ENCODE measurements at regions not wholly inside any gene's neighbourhood (a gene's known extent, or its start where the extent isn't known, plus 50 kb on each side); places are given as distances from the start of the nearest gene placed in this dataset.
"Not testable (repeated sequence)": the region's sequence is repeated elsewhere in the genome, so short reads cannot be mapped to it uniquely, and the experiment has no call there.

DNA sequence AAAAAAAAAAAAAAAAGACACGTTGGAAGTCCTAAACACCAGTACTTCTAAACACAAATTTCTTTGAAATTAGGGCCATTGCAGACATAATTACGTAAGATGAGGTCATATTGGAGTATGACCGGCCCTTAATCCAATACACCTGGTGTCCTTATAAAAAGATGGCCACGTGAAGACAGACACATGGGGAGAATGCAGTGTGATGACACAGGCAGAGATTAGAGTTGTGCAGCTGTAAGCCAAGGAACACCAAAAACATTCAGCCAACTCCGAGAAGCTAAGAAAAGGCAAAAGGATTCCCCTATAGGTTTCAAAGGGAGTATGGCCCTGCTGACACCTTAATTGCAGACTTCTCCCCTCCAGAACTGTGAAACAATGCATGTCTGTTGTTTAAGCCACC, 379.0 kb upstream of the PDZRN3 start:
- peaks cover 0 to 18% of the 10 kb centered on the region in 2 donors for H3K9me3 Mint-ChIP-seq
- no peaks in the 10 kb centered on the region for H3K36me3 Mint-ChIP-seq (ENCODE audit: insufficient read depth)
- H3K27me3 Mint-ChIP-seq, result no peaks in the 10 kb centered on the region
- no peak overlapping the region for H3K4me3 Mint-ChIP-seq
- no peak overlapping the region for H3K27ac Mint-ChIP-seq
- DNase-seq (no peak), ATAC-seq (replicated peaks) (no peak)
- H3K4me1 Mint-ChIP-seq (ENCODE audit: low read depth in 2 of 2), result no peaks in the 10 kb centered on the region

DNA sequence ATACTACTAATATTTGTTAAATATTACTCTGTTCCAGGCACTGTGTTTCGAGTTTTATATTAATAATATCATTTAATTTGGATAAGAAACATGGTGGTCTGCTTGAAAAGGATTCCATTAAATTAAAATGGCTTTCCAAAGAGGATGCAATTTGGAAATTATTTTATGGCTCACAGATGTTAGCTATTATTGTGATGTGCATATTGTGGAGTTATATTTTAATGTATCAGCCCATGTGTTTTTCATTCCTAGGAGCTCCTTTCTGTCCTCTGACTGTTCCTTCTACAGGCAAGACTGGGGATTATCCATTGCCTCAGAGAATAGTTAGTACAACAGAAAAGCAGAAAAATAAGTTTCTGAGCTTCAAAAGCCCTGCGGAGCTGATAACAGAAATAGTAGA, 376.7 kb upstream of the PDZRN3 start:
- Mint-ChIP-seq H3K27me3 (no peaks in the 10 kb centered on the region), H3K4me1 (ENCODE audit: low read depth in 2 of 2) (no peaks in the 10 kb centered on the region), H3K4me3 (no peak overlapping the region), H3K36me3 (ENCODE audit: insufficient read depth) (no peaks in the 10 kb centered on the region), H3K9me3 (peaks cover 0 to 18% of the 10 kb centered on the region in 2 donors), H3K27ac (no peak overlapping the region)
- DNase-seq, result no peak
- ATAC-seq (replicated peaks), result no peak

DNA sequence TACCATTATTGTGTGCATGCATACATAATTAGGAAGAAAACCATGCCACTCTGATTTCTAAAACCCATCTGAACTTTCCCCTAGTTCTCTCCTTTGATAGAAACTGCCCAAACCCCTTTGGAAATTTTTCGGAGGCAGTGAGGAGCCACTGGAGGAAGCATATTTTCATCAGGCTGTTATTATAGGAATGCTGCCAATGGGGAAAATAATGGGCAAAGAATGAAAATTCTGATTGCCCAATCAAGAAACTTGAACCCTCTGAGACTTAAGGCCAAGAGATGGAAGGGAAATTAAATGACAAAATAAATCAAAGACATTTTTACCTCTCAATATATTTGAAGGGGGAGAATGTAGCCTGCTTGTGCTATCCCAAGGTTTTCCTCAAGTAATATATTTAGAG, 376.0 kb upstream of the PDZRN3 start:
- H3K9me3 Mint-ChIP-seq, result peaks cover 0 to 11% of the 10 kb centered on the region in 2 donors
- H3K27me3 Mint-ChIP-seq, result no peaks in the 10 kb centered on the region
- ATAC-seq (replicated peaks) (no peak), DNase-seq (no peak)
- no peak overlapping the region for H3K4me3 Mint-ChIP-seq
- H3K36me3 Mint-ChIP-seq (ENCODE audit: insufficient read depth), result no peaks in the 10 kb centered on the region
- H3K27ac Mint-ChIP-seq, result no peak overlapping the region
- H3K4me1 Mint-ChIP-seq (ENCODE audit: low read depth in 2 of 2), result no peaks in the 10 kb centered on the region

DNA sequence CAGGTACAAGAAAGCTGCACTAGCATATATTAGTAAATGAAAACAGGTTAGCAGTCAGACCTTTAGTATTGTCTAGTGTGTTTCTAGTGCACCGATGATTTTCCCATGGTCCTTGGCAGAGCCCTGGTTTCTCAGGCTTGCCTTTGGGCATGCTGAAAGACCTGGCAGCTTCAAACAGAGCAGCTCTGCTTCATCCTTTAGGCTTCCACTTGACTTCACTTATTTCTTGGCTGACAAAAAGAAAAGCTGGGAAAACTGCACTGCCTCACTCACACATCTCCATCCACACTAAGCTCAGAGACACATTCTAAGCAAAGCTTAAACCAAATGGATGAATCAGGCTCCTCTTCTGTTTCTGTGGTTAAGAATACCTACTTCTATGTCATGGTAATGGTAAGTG, 374.8 kb upstream of the PDZRN3 start:
- H3K9me3 Mint-ChIP-seq, result peaks cover 0 to 12% of the 10 kb centered on the region in 2 donors
- no peaks in the 10 kb centered on the region for H3K27me3 Mint-ChIP-seq
- H3K36me3 Mint-ChIP-seq (ENCODE audit: insufficient read depth), result no peaks in the 10 kb centered on the region
- no peak overlapping the region for H3K4me3 Mint-ChIP-seq
- H3K27ac Mint-ChIP-seq, result no peak overlapping the region
- no peaks in the 10 kb centered on the region for H3K4me1 Mint-ChIP-seq (ENCODE audit: low read depth in 2 of 2)
- DNase-seq, result no peak
- no peak for ATAC-seq (replicated peaks)

DNA sequence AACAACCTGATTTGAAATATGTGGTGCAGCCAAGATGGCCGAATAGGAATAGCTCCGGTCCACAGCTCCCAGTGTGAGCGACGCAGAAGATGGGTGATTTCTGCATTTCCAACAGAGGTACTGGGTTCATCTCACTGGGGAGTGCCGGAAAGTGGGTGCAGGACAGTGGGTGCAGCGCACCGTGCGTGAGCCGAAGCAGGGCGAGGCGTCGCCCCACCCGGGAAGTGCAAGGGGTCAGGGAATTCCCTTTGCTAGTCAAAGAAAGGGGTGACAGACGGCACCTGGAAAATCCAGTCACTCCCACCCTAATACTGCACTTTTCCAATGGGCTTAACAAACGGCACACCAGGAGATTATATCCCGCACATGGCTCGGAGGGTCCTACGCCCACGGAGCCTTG, 365.9 kb upstream of the PDZRN3 start:
- not testable (repeated sequence) for H3K4me1 Mint-ChIP-seq (ENCODE audit: low read depth in 2 of 2); H3K27me3 Mint-ChIP-seq; DNase-seq; H3K36me3 Mint-ChIP-seq (ENCODE audit: insufficient read depth); H3K27ac Mint-ChIP-seq; ATAC-seq (replicated peaks); H3K4me3 Mint-ChIP-seq
- peaks cover 10 to 33% of the 10 kb centered on the region in 2 donors for H3K9me3 Mint-ChIP-seq

GRCh38 chr3:73966733-73967132, 342.0 kb upstream of the PDZRN3 start:
- Mint-ChIP-seq H3K36me3 (ENCODE audit: insufficient read depth) (no peaks in the 10 kb centered on the region), H3K9me3 (peaks cover 17 to 32% of the 10 kb centered on the region in 2 donors), H3K4me1 (ENCODE audit: low read depth in 2 of 2) (no peaks in the 10 kb centered on the region), H3K4me3 (no peak overlapping the region), H3K27me3 (no peaks in the 10 kb centered on the region), H3K27ac (no peak overlapping the region)
- ATAC-seq (replicated peaks), result no peak
- no peak for DNase-seq

DNA sequence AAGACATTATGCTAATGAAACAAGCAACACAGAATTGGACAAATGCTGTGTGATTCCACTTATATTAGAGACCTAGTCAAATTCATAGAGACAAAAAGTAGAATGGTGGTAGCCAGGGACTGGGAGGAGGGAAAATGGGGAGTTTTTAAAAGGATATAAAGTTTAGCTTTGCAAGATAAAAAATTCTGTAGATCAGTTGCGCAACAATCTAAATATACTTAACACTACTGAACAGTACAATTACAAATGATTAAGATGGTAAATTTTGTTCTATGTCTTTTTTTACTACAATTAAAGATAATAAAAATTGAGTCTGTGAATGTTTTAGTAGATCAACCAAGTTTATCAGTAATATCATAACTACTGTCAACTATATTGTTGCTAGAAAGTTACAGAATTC, 340.1 kb upstream of the PDZRN3 start:
- H3K4me1 Mint-ChIP-seq (ENCODE audit: low read depth in 2 of 2), result no peaks in the 10 kb centered on the region
- no peak overlapping the region for H3K27ac Mint-ChIP-seq
- peaks cover 15 to 25% of the 10 kb centered on the region in 2 donors for H3K9me3 Mint-ChIP-seq
- no peak overlapping the region for H3K4me3 Mint-ChIP-seq
- ATAC-seq (replicated peaks) (no peak), DNase-seq (no peak)
- no peaks in the 10 kb centered on the region for H3K36me3 Mint-ChIP-seq (ENCODE audit: insufficient read depth)
- H3K27me3 Mint-ChIP-seq, result no peaks in the 10 kb centered on the region

- H3K9me3 Mint-ChIP-seq, result peaks cover 6 to 23% of the 10 kb centered on the region in 2 donors
- H3K27ac Mint-ChIP-seq, result no peak overlapping the region
- DNase-seq (no peak), ATAC-seq (replicated peaks) (no peak)
- H3K27me3 Mint-ChIP-seq, result no peaks in the 10 kb centered on the region
- no peak overlapping the region for H3K4me3 Mint-ChIP-seq
- H3K4me1 Mint-ChIP-seq (ENCODE audit: low read depth in 2 of 2), result no peaks in the 10 kb centered on the region
- no peaks in the 10 kb centered on the region for H3K36me3 Mint-ChIP-seq (ENCODE audit: insufficient read depth)
These were observed 330.8 kb upstream of the PDZRN3 start for GRCh38 chr3:73955494-73956070.

DNA sequence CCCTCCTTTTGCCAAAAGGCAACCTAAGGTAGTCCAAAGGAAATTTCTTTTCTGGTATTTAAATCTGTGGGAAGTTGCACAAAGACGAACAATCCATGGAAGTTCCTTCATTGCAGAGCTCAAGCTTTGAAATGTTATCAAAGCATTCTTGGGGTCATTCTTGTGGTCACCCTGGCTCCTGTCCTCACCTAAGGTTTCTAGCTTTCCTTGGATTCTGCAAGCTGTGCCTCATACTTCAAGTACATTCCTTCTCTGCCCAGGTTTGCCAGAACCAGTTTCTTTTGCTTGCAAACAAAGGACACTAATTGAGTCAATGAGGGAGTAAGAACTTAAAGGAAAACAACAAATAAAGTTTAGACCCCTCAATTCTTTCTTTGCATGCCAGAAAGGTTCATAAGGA, 329.8 kb upstream of the PDZRN3 start:
- ATAC-seq (replicated peaks), result no peak
- H3K27ac Mint-ChIP-seq, result no peak overlapping the region
- H3K36me3 Mint-ChIP-seq (ENCODE audit: insufficient read depth), result no peaks in the 10 kb centered on the region
- H3K9me3 Mint-ChIP-seq, result peaks cover 9 to 29% of the 10 kb centered on the region in 2 donors
- H3K4me3 Mint-ChIP-seq, result no peak overlapping the region
- no peaks in the 10 kb centered on the region for H3K4me1 Mint-ChIP-seq (ENCODE audit: low read depth in 2 of 2)
- no peak for DNase-seq
- H3K27me3 Mint-ChIP-seq, result no peaks in the 10 kb centered on the region

- Mint-ChIP-seq H3K9me3 (peaks cover 5 to 20% of the 10 kb centered on the region in 2 donors), H3K4me1 (ENCODE audit: low read depth in 2 of 2) (no peaks in the 10 kb centered on the region), H3K27ac (no peak overlapping the region), H3K36me3 (ENCODE audit: insufficient read depth) (no peaks in the 10 kb centered on the region), H3K27me3 (no peaks in the 10 kb centered on the region), H3K4me3 (no peak overlapping the region)
- DNase-seq (no peak), ATAC-seq (replicated peaks) (no peak)
These were observed 328.0 kb upstream of the PDZRN3 start for GRCh38 chr3:73952781-73953180.

DNA sequence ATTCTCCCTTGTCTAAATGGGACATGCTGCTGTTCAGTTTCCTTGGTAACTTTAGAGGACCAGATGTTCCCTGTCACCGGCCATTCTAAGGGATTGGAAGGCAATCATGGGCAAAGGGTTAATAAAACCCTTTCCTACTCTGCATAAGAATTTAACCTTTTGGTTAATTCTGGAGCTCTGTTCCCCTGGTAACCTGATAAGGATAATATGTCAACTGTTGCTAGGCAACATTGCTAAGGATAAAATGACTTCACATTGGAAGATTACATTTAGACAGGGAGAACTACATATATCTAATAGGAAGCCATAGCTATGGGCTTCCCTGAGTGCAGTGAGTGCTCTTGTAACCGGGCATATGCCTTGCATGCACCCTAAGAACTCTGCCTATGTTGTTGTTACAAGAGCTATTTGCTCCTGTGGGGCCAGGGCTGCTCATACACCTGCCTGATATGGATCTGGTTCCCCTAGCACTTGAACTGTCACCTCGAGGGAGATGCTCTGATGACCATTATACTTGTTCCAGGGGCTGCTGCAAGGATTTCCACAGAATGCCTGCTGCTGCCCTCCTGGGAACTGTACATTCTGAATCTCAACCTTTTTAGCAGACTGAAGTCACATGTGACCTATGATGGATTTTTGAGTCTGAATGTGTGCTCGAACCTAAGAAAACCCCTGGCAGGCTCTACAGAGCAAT, 326.3 kb upstream of the PDZRN3 start:
- Mint-ChIP-seq H3K27me3 (no peaks in the 10 kb centered on the region), H3K9me3 (peaks cover 3 to 14% of the 10 kb centered on the region in 2 donors), H3K36me3 (ENCODE audit: insufficient read depth) (no peaks in the 10 kb centered on the region), H3K27ac (no peak overlapping the region), H3K4me1 (ENCODE audit: low read depth in 2 of 2) (no peaks in the 10 kb centered on the region), H3K4me3 (no peak overlapping the region)
- DNase-seq, result no peak
- no peak for ATAC-seq (replicated peaks)

DNA sequence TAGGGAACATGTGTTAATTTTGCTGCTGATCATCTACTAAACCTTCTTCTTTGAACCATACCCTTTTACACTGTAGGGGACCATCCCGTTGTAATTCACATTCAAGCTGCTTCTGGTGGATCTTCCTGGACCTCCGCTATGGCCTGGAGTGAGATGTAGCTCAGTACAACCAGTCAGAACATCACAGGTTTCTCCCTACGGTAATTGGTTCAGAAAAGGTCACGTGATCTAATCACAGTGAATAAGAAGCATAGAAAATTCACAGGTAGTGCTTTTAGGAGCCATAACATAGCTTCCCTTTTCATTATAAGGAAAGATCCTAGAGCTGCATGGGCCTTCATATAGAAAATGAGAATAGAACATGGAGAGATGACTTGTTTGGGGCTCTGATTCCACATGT, 320.8 kb upstream of the PDZRN3 start:
- H3K27me3 Mint-ChIP-seq, result no peaks in the 10 kb centered on the region
- ATAC-seq (replicated peaks), result no peak
- peaks cover 12 to 14% of the 10 kb centered on the region in 2 donors for H3K9me3 Mint-ChIP-seq
- H3K4me3 Mint-ChIP-seq, result no peak overlapping the region
- H3K36me3 Mint-ChIP-seq (ENCODE audit: insufficient read depth), result no peaks in the 10 kb centered on the region
- no peak for DNase-seq
- no peak overlapping the region for H3K27ac Mint-ChIP-seq
- H3K4me1 Mint-ChIP-seq (ENCODE audit: low read depth in 2 of 2), result no peaks in the 10 kb centered on the region

GRCh38 chr3:73939985-73940384, 315.2 kb upstream of the PDZRN3 start:
- H3K27me3 Mint-ChIP-seq, result no peaks in the 10 kb centered on the region
- no peaks in the 10 kb centered on the region for H3K4me1 Mint-ChIP-seq (ENCODE audit: low read depth in 2 of 2)
- H3K27ac Mint-ChIP-seq, result no peak overlapping the region
- H3K9me3 Mint-ChIP-seq, result peaks cover 20 to 28% of the 10 kb centered on the region in 2 donors
- no peak for DNase-seq
- H3K36me3 Mint-ChIP-seq (ENCODE audit: insufficient read depth), result no peaks in the 10 kb centered on the region
- ATAC-seq (replicated peaks), result no peak
- H3K4me3 Mint-ChIP-seq, result no peak overlapping the region

- H3K4me1 Mint-ChIP-seq (ENCODE audit: low read depth in 2 of 2), result no peaks in the 10 kb centered on the region
- ATAC-seq (replicated peaks), result no peak
- peaks cover 8 to 9% of the 10 kb centered on the region in 2 donors for H3K9me3 Mint-ChIP-seq
- H3K27ac Mint-ChIP-seq, result no peak overlapping the region
- H3K4me3 Mint-ChIP-seq, result no peak overlapping the region
- no peaks in the 10 kb centered on the region for H3K27me3 Mint-ChIP-seq
- DNase-seq, result no peak
- no peaks in the 10 kb centered on the region for H3K36me3 Mint-ChIP-seq (ENCODE audit: insufficient read depth)
These were observed 308.8 kb upstream of the PDZRN3 start for GRCh38 chr3:73933585-73933984.

Data from effector memory CD8-positive, alpha-beta T cell (primary cell).